H1 (cell line): ENCODE measurements at regions not wholly inside any gene's neighbourhood (a gene's known extent, or its start where the extent isn't known, plus 50 kb on each side); places are given as distances from the start of the nearest gene placed in this dataset.

Experiments used
- EP300 ChIP-seq, 2 experiments: IDR thresholded peaks; 1 replicate in 1 of 2; 2 replicates in 1 of 2; pipeline ENCODE4 v1.6.1; 2011 to 2012; ENCODE audit warnings: low read depth in 2 of 2, low read length in 2 of 2, mild to moderate bottlenecking in 2 of 2, borderline replicate concordance in 1 of 2, inconsistent platforms in 1 of 2, moderate library complexity in 1 of 2
- HDAC6 ChIP-seq: IDR thresholded peaks from one replicate; pipeline ENCODE4 v1.7.1; 2012; ENCODE audit warnings: low read depth, mild to moderate bottlenecking, inconsistent platforms, low read length, moderate library complexity
- KDM1A ChIP-seq: fragments of 200-600, 300-600 bp; sonication (generic); IDR thresholded peaks from 2 replicates; pipeline ENCODE4 v1.7.1; 2016; ENCODE audit warnings: mild to moderate bottlenecking, low read length, borderline replicate concordance
- KDM4A ChIP-seq: IDR thresholded peaks from one replicate; pipeline ENCODE4 v1.7.1; 2012; ENCODE audit warnings: low read depth, mild to moderate bottlenecking, moderate library complexity, low read length, inconsistent platforms; ENCODE audit not compliant: severe bottlenecking
- PHF8 ChIP-seq: fragments of 200-600 bp; sonication (generic); conservative IDR thresholded peaks from 2 replicates; pipeline ENCODE4 v1.7.1; 2012; ENCODE audit warnings: low read depth, mild to moderate bottlenecking, inconsistent platforms, low read length, moderate library complexity
- TBP ChIP-seq: IDR thresholded peaks from 2 replicates; pipeline ENCODE4 v1.6.1; 2011; ENCODE audit warnings: low read depth, low read length, improper control_type of control experiment

GRCh38 chr2:76612764-76613163 lies 902.0 kb upstream of the GCFC2 start (continued):
- no peak for TF ChIP-seq HDAC6
- TF ChIP-seq KDM4A = no peak
- no peak for TF ChIP-seq EP300 (IDR thresholded peaks at IDR 0.05; ENCODE audit: borderline replicate concordance in 1 of 2, low read depth in 2 of 2, low read length in 2 of 2)
- no peak for TF ChIP-seq KDM1A
- no peak for TF ChIP-seq PHF8
- TF ChIP-seq TBP = no peak
- TF ChIP-seq, all 59 proteins: peak for 0
